NCI-H524 (cell line): ENCODE measurements at regions not wholly inside any gene's neighbourhood (a gene's known extent, or its start where the extent isn't known, plus 50 kb on each side); places are given as distances from the start of the nearest gene placed in this dataset.

Experiments
- DNase-seq, 2 experiments: peaks; one replicate each; lab custom pipeline; 2025; lab: John Stamatoyannopoulos, UW

- no peak for DNase-seq
Measured at GRCh38 chr11:32039149-32039548, 51.7 kb upstream of the RCN1 start.

GRCh38 chr11:32034680-32035079 is 56.2 kb upstream of the RCN1 start:
- DNase-seq, result no peak

- DNase-seq, result no peak
Measured at GRCh38 chr11:32034149-32034548, 56.7 kb upstream of the RCN1 start.

GRCh38 chr11:32033491-32033890 is 57.4 kb upstream of the RCN1 start:
- DNase-seq, result no peak

- DNase-seq, result no peak
Measured at GRCh38 chr11:32033067-32033466, 57.8 kb upstream of the RCN1 start.

- DNase-seq, result no peak
Measured at GRCh38 chr11:32032478-32032877, 58.4 kb upstream of the RCN1 start.

GRCh38 chr11:32032052-32032451 is 58.8 kb upstream of the RCN1 start:
- no peak for DNase-seq

- DNase-seq, result no peak
Measured at GRCh38 chr11:32030875-32031503, 59.9 kb upstream of the RCN1 start.

DNA sequence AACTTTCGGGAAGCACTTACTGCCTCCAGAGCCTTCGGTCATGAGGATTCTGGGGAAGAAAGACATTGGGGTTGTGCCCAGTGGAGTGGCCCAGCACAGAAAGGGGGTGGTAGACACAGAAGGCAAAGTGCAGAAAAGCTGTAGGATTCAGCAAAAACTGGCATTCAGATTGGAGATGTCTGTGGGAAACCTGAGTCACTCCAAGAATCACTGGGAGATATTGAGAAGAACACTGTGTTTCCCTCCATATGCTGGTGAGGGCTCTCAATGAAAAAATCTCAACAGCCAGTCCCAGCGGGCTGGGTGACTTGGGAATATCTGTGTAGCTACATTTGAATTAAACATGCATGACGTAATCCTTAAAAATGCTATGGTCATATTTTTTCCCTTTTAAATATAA is 61.2 kb upstream of the RCN1 start:
- DNase-seq, result no peak

DNA sequence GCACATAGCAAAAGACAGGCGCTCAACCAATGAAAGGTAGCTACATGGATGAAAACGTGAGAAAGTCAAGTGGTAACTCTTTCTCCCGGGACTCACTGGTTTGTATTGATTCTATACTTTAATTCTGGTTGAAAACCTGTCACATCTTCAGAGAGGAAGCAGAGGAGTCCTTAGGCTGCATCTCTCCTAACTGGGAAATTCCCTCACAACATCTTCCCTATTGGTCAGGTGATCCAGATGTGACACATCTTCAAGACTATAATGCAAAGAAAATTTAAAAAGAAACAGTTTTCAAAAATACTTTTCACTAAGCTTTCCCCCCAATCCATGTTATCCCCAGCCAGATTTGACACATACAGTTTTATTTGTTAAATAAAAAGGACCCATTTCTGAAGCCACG is 62.7 kb upstream of the RCN1 start:
- no peak for DNase-seq

DNA sequence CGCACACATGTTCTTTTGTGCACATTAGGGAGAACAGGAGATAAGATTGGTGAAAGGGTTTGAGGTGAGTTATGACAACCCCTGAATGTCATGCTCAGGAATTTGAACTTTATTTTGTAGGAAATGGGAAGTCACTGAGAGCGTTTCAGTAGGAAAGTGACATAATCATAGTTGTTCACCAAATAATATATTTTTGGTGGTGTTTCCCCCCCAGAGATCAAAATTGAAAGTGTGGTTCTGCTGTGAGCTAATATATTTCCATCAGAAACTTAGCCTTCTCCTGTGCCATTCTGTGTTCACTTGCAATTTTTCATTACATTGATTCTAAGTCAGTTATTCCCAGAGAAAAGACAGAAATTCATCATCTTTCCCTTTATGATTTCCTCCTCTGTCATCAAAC is 64.1 kb upstream of the RCN1 start:
- DNase-seq, result no peak

DNA sequence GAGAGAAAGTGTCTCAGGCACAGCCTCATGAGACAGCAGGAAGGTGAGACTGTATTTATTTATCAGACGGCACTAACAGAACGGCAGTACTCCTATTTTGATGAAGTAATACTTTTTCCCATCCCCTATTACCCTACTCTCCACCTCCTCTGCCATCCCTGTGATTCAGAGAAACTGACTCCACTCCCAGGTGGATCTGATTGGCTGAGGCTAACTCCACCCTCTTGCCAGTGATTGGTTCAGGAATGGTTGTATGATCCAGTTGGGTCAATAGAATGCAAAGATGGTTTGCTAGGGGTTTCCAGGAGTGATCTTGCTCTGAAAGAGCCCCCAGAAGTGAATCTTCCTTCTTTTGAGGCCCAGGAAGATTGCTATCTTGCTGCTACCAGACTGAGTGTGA is 65.9 kb upstream of the RCN1 start:
- DNase-seq, result no peak

DNA sequence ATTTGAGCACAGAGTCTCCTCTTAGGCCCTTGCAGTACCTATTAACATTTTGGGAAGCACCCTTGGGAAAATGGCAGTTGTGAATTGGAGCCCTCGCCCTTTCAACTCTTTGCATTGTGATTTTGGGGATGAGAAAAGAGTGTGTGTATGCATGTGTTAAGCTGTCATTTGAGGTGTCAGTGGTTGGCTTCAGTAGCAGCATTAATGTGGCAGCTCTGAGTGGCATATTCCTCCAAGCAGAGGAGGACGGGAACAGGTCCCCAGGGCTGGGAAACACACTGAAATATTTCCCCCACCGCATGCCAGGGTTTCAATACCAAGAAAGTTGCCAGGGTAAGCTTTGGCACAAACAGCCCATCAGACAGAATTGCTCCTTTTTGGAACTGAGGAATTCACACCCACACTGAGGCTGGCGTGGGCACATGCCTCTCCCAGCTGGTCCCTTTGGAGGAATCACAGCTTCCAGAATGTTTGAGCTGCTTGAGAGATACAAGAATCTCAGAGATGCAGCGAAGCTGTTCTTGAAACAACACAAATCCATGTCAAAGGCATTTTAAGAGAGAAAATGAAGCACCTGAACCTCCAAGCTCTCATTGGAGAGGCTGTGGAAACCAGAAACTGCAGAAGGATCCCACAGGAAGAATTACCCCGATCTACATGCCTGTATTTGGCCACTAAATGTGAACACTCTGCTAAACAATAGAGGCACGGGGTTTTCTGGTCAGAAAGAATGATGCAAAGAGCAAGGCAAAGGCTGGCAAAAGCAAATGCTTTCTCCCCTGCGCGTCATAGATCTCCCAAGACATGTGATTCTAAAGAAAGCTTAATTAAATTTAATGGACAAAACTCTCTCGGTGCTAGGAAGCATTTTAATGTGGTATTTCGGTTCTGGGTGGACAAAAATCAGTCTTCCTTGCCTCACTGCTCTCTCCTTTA is 67.2 kb upstream of the RCN1 start:
- no peak for DNase-seq

GRCh38 chr11:32018672-32019071 is 72.2 kb upstream of the RCN1 start:
- no peak for DNase-seq

GRCh38 chr11:32016111-32016510 is 74.8 kb upstream of the RCN1 start:
- DNase-seq, result no peak

- DNase-seq, result no peak
Measured at GRCh38 chr11:32015427-32015826, 75.4 kb upstream of the RCN1 start.

GRCh38 chr11:32013603-32014002 is 77.3 kb upstream of the RCN1 start:
- DNase-seq, result no peak

DNA sequence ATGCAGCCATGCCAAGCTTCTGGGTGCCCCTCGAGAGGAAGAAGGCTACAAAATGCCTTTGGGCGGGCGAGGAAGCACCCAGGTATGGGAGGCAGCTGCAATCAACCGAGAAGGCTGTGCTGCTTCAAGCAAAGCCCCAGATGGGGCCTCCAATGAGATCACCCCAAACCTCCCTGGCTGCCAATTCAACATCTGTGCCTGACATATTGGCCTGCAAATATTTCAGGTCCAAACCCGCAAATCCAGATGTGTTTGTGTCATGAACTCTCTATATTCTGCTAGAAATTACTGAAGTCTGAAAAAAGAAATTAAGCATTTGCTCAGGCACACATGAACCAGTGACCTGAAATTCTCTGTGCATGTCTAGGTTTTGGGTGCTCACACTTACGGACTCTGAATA is 78.8 kb upstream of the RCN1 start:
- DNase-seq, result no peak

- no peak for DNase-seq
Measured at GRCh38 chr11:32008880-32009551, 81.9 kb upstream of the RCN1 start.

- DNase-seq, result peak; percentile 52 to 60
Measured at GRCh38 chr11:32006799-32007388, 84.0 kb upstream of the RCN1 start.

GRCh38 chr11:32005786-32006416 is 85.0 kb upstream of the RCN1 start:
- no peak for DNase-seq

DNA sequence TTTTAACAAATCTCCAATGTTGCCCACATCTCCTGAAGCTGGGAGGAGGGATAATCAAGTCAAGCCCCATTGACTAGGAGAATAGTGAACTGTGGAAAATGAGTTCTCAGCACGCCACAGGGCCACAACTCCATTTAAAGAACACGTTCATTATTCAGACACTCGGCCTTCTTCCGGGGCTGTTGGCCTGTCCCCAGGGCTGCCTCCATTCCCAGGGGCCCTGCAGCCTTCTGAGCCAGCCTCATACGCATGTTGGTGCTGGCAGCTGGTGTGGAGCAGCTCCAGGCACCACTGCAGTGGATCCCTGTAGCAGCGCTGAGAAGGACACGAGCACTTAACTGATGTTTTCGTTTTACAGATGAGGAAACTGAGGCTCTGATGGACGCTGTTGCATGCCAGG is 87.5 kb upstream of the RCN1 start:
- DNase-seq, result no peak
